ENCODE measurements at regions not wholly inside any gene's neighbourhood (a gene's known extent, or its start where the extent isn't known, plus 50 kb on each side); places are given as distances from the start of the nearest gene placed in this dataset.

GRCh38 chr3:82410366-82410765, 648.9 kb upstream of the GBE1 start:
- ATAC-seq (no peak), DNase-seq (no peak)
- Histone ChIP-seq H3K4me3 (no peak overlapping the region), H3K9me3 (no peaks in the 10 kb centered on the region), H3K27me3 (no peaks in the 10 kb centered on the region), H3K36me3 (no peaks in the 10 kb centered on the region), H3K27ac (no peak overlapping the region), H3K4me1 (no peaks in the 10 kb centered on the region)
- no peak for TF ChIP-seq CTCF (IDR thresholded peaks at IDR 0.05)
- intact Hi-C loops (cut with DNase I), result no loop called here

GRCh38 chr3:82409842-82410241, 648.4 kb upstream of the GBE1 start:
- 63 to 65% methylated on average over 1 of the region's 1 CpG for WGBS, 2 donors
- no peak overlapping the region for H3K4me3 ChIP-seq
- H3K27me3 ChIP-seq, result no peaks in the 10 kb centered on the region
- no peak overlapping the region for H3K27ac ChIP-seq
- intact Hi-C loops (cut with DNase I), result no loop called here
- no peaks in the 10 kb centered on the region for H3K4me1 ChIP-seq
- no peak for ATAC-seq
- no peak for TF ChIP-seq CTCF (IDR thresholded peaks at IDR 0.05)
- DNase-seq, result no peak
- no peaks in the 10 kb centered on the region for H3K9me3 ChIP-seq
- H3K36me3 ChIP-seq, result no peaks in the 10 kb centered on the region

GRCh38 chr3:82392203-82392775, 630.8 kb upstream of the GBE1 start:
- TF ChIP-seq CTCF (IDR thresholded peaks at IDR 0.05), result no peak
- no peaks in the 10 kb centered on the region for H3K27me3 ChIP-seq
- no peak for DNase-seq
- H3K27ac ChIP-seq, result no peak overlapping the region
- no peak overlapping the region for H3K4me3 ChIP-seq
- ATAC-seq, result no peak
- no peaks in the 10 kb centered on the region for H3K4me1 ChIP-seq
- no peaks in the 10 kb centered on the region for H3K36me3 ChIP-seq
- intact Hi-C loops (cut with DNase I), result no loop called here
- H3K9me3 ChIP-seq, result peaks cover 0 to 7% (median 0%) of the 10 kb centered on the region in 11 donors

GRCh38 chr3:82390868-82391267, 629.4 kb upstream of the GBE1 start:
- TF ChIP-seq CTCF (IDR thresholded peaks at IDR 0.05), result no peak
- intact Hi-C loops (cut with DNase I), result no loop called here
- H3K27ac ChIP-seq, result no peak overlapping the region
- DNase-seq (no peak), ATAC-seq (no peak)
- H3K9me3 ChIP-seq, result peaks cover 0 to 7% (median 0%) of the 10 kb centered on the region in 11 donors
- no peaks in the 10 kb centered on the region for H3K4me1 ChIP-seq
- WGBS, 2 donors, result 80 to 85% methylated on average over 4 of the region's 4 CpGs
- no peaks in the 10 kb centered on the region for H3K27me3 ChIP-seq
- no peaks in the 10 kb centered on the region for H3K36me3 ChIP-seq
- no peak overlapping the region for H3K4me3 ChIP-seq

Measured in heart right ventricle (tissue), 16 donors.